ENCODE measurements at regions not wholly inside any gene's neighbourhood (a gene's known extent, or its start where the extent isn't known, plus 50 kb on each side); places are given as distances from the start of the nearest gene placed in this dataset.

GRCh38 chr6:168983925-168984324 is 269.7 kb downstream of the THBS2 start:
- H3K27ac ChIP-seq: no peak overlapping the region
- intact Hi-C loops (cut with DNase I): no loop called here
- TF ChIP-seq, protein P1, sequence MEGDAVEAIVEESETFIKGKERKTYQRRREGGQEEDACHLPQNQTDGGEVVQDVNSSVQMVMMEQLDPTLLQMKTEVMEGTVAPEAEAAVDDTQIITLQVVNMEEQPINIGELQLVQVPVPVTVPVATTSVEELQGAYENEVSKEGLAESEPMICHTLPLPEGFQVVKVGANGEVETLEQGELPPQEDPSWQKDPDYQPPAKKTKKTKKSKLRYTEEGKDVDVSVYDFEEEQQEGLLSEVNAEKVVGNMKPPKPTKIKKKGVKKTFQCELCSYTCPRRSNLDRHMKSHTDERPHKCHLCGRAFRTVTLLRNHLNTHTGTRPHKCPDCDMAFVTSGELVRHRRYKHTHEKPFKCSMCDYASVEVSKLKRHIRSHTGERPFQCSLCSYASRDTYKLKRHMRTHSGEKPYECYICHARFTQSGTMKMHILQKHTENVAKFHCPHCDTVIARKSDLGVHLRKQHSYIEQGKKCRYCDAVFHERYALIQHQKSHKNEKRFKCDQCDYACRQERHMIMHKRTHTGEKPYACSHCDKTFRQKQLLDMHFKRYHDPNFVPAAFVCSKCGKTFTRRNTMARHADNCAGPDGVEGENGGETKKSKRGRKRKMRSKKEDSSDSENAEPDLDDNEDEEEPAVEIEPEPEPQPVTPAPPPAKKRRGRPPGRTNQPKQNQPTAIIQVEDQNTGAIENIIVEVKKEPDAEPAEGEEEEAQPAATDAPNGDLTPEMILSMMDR (IDR thresholded peaks at IDR 0.05): no peak
- peaks cover 0 to 17% of the 10 kb centered on the region in 2 donors for H3K9me3 ChIP-seq
- H3K4me1 ChIP-seq: no peaks in the 10 kb centered on the region
- DNase-seq (no peak), ATAC-seq (no peak)
- no peaks in the 10 kb centered on the region for H3K27me3 ChIP-seq
- no peaks in the 10 kb centered on the region for H3K36me3 ChIP-seq
- H3K4me3 ChIP-seq: no peak overlapping the region

DNA sequence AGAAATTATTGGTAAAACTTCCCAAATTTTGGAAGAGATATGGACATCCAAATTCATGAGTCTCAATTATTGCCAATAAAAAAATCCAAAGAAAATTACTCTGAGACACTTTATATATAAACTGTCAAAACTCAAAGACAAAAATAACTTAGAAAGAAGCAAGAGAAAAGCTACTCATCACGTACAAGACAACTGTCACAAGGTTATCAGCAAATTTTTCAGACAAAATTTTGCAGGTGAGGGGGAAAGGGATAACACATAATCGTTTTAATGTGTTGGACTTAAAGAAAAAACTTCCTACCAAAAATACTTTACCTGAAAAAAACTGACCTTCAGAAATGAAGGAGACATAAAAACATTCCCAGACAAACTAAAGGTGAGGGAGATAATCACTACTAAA is 272.5 kb downstream of the THBS2 start:
- H3K4me3 ChIP-seq: no peak overlapping the region
- H3K27me3 ChIP-seq: no peaks in the 10 kb centered on the region
- intact Hi-C loops (cut with DNase I): no loop called here
- H3K4me1 ChIP-seq: no peaks in the 10 kb centered on the region
- no peak overlapping the region for H3K27ac ChIP-seq
- ATAC-seq: no peak
- TF ChIP-seq, protein P1 (IDR thresholded peaks at IDR 0.05): no peak
- no peaks in the 10 kb centered on the region for H3K36me3 ChIP-seq
- H3K9me3 ChIP-seq: peaks cover 0 to 17% of the 10 kb centered on the region in 2 donors
- DNase-seq: no peak

GRCh38 chr6:168979254-168979653 is 274.4 kb downstream of the THBS2 start:
- Histone ChIP-seq H3K4me3 (no peak overlapping the region), H3K4me1 (no peaks in the 10 kb centered on the region), H3K27me3 (no peaks in the 10 kb centered on the region), H3K36me3 (no peaks in the 10 kb centered on the region), H3K9me3 (peaks cover 0 to 17% of the 10 kb centered on the region in 2 donors), H3K27ac (no peak overlapping the region)
- intact Hi-C loops (cut with DNase I): no loop called here
- DNase-seq (no peak), ATAC-seq (no peak)
- TF ChIP-seq, protein P1 (IDR thresholded peaks at IDR 0.05): no peak

- intact Hi-C loops (cut with DNase I): no loop called here
- Histone ChIP-seq H3K36me3 (no peaks in the 10 kb centered on the region), H3K27ac (no peak overlapping the region), H3K4me3 (no peak overlapping the region), H3K27me3 (no peaks in the 10 kb centered on the region), H3K9me3 (no peaks in the 10 kb centered on the region), H3K4me1 (no peaks in the 10 kb centered on the region)
- no peak for ATAC-seq
- DNase-seq: no peak
- TF ChIP-seq, protein P1 (IDR thresholded peaks at IDR 0.05): no peak
Measured at GRCh38 chr6:168972128-168972527, 281.5 kb downstream of the THBS2 start.

DNA sequence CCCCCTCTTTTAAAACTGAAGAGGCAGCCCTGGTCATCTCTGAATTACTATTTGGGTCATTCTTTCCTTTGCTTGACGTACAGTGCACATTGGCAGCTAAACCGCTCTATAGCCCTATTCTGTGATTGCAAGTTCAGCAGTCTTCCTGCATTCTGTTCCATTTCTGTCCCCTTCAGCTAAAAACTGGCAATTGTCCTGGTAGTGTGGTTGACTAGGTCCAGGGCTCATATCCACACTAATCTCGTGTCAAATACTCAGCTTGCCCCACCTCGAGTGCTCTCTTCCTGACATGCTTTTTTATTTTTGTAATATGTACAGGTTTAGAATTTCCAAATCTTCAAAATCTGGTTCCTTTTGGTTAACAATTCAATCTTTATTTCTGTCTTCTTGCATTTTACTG is 282.1 kb downstream of the THBS2 start:
- intact Hi-C loops (cut with DNase I): no loop called here
- no peaks in the 10 kb centered on the region for H3K27me3 ChIP-seq
- H3K4me3 ChIP-seq: no peak overlapping the region
- ATAC-seq (no peak), DNase-seq (no peak)
- TF ChIP-seq, protein P1 (IDR thresholded peaks at IDR 0.05): no peak
- H3K9me3 ChIP-seq: no peaks in the 10 kb centered on the region
- H3K27ac ChIP-seq: no peak overlapping the region
- H3K4me1 ChIP-seq: no peaks in the 10 kb centered on the region
- H3K36me3 ChIP-seq: no peaks in the 10 kb centered on the region
